HEK293 (cell line): ENCODE measurements at regions not wholly inside any gene's neighbourhood (a gene's known extent, or its start where the extent isn't known, plus 50 kb on each side); places are given as distances from the start of the nearest gene placed in this dataset.

Source experiments
- CTCF ChIA-PET: fragments of 350-600 bp; formaldehyde crosslinking; extraction: SDS; loops from one replicate; lab custom pipeline; 2021; ENCODE audit warnings: antibody characterized with exemption; lab: Yijun Ruan, JAX
- POLR2A ChIA-PET: fragments of 300-600 bp; formaldehyde crosslinking; extraction: SDS; loops from one replicate; lab custom pipeline; 2020; ENCODE audit warnings: antibody characterized with exemption, inconsistent platforms; lab: Yijun Ruan, JAX
- H3K27ac ChIP-seq: fragments of 200-500 bp; sonication (Bioruptor generic); 2 replicates; pipeline ENCODE4 v1.5.1; 2014; ENCODE audit warnings: low read depth, low read length, control low read depth, inconsistent platforms; ENCODE audit errors: extremely low read depth
- H3K36me3 ChIP-seq, 2 experiments: fragments of 200-500 bp in 1 of 2; sonication (Bioruptor generic) in 1 of 2; 1 replicate in 1 of 2; 2 replicates in 1 of 2; pipeline ENCODE4 v1.5.1; 2014 to 2017; ENCODE audit warnings: inconsistent platforms in 2 of 2, low read length in 2 of 2; ENCODE audit not compliant: control insufficient read depth in 2 of 2, insufficient read depth in 1 of 2
- H3K4me1 ChIP-seq: fragments of 200-500 bp; sonication (Bioruptor generic); 2 replicates; pipeline ENCODE4 v1.5.1; 2014; ENCODE audit warnings: mild to moderate bottlenecking, low read length, inconsistent platforms; ENCODE audit not compliant: control insufficient read depth, insufficient read depth
- H3K4me3 ChIP-seq: 2 replicates; pipeline ENCODE4 v1.5.1; 2011; ENCODE audit warnings: low read depth, mild to moderate bottlenecking, control low read depth, low read length, moderate library complexity
- H3K9me3 ChIP-seq: fragments of 200-500 bp; sonication (Bioruptor generic); 2 replicates; pipeline ENCODE4 v1.5.1; 2014; ENCODE audit warnings: low read depth, low read length, inconsistent platforms; ENCODE audit not compliant: control insufficient read depth, insufficient read depth
- AEBP2 ChIP-seq: fragments of 450-650 bp; formaldehyde crosslinking; IDR thresholded peaks from 2 replicates; pipeline ENCODE4 v1.5.1; 2016; ENCODE audit warnings: missing biosample characterization, missing genetic modification characterization, borderline replicate concordance
- GLIS1 ChIP-seq: fragments of 450-650 bp; formaldehyde crosslinking; IDR thresholded peaks from 2 replicates; pipeline ENCODE4 v1.5.1; 2016; ENCODE audit warnings: missing biosample characterization, missing genetic modification characterization
- KLF7 ChIP-seq: fragments of 450-650 bp; formaldehyde crosslinking; IDR thresholded peaks from 2 replicates; pipeline ENCODE4 v1.5.1; 2016; ENCODE audit warnings: missing biosample characterization, missing genetic modification characterization, borderline replicate concordance
- KLF8 ChIP-seq: fragments of 450-650 bp; formaldehyde crosslinking; IDR thresholded peaks from 2 replicates; pipeline ENCODE4 v1.5.1; 2016; ENCODE audit warnings: missing biosample characterization, missing genetic modification characterization
- OSR2 ChIP-seq: fragments of 450-650 bp; formaldehyde crosslinking; IDR thresholded peaks from 2 replicates; pipeline ENCODE4 v1.5.1; 2016; ENCODE audit warnings: missing biosample characterization, missing genetic modification characterization
- PBX3 ChIP-seq: sonication (generic); formaldehyde crosslinking; IDR thresholded peaks from 2 replicates; pipeline ENCODE4 v1.8.1; 2022; ENCODE audit warnings: mild to moderate bottlenecking, moderate library complexity, missing genetic modification reagents
- RBAK ChIP-seq: fragments of 450-650 bp; formaldehyde crosslinking; IDR thresholded peaks from 2 replicates; pipeline ENCODE4 v1.5.1; 2016; ENCODE audit warnings: missing biosample characterization, missing genetic modification characterization
- SALL2 ChIP-seq: fragments of 450-650 bp; formaldehyde crosslinking; IDR thresholded peaks from 2 replicates; pipeline ENCODE4 v1.5.0; 2017; ENCODE audit warnings: missing biosample characterization, mild to moderate bottlenecking, missing genetic modification characterization, borderline replicate concordance
- SCRT2 ChIP-seq: fragments of 450-650 bp; formaldehyde crosslinking; IDR thresholded peaks from 2 replicates; pipeline ENCODE4 v1.5.1; 2016; ENCODE audit warnings: missing biosample characterization, missing genetic modification characterization
- YY1 ChIP-seq: fragments of 450-650 bp; formaldehyde crosslinking; IDR thresholded peaks from 2 replicates; pipeline ENCODE4 v1.5.1; 2018; ENCODE audit warnings: missing biosample characterization, missing genetic modification characterization
- ZBTB20 ChIP-seq: fragments of 450-650 bp; formaldehyde crosslinking; IDR thresholded peaks from 2 replicates; pipeline ENCODE4 v1.5.1; 2016; ENCODE audit warnings: missing biosample characterization, missing genetic modification characterization
- ZBTB7A ChIP-seq: fragments of 450-650 bp; formaldehyde crosslinking; IDR thresholded peaks from 2 replicates; pipeline ENCODE4 v1.5.1; 2016; ENCODE audit warnings: low read depth, missing biosample characterization, missing genetic modification characterization
- ZNF112 ChIP-seq: fragments of 450-650 bp; formaldehyde crosslinking; IDR thresholded peaks from 2 replicates; pipeline ENCODE4 v1.5.0; 2017; ENCODE audit warnings: missing biosample characterization, missing genetic modification characterization
- ZNF133 ChIP-seq: fragments of 450-650 bp; formaldehyde crosslinking; IDR thresholded peaks from 2 replicates; pipeline ENCODE4 v1.5.1; 2016; ENCODE audit warnings: missing biosample characterization, missing genetic modification characterization
- ZNF138 ChIP-seq: fragments of 450-650 bp; formaldehyde crosslinking; IDR thresholded peaks from 2 replicates; pipeline ENCODE4 v1.5.1; 2016; ENCODE audit warnings: missing biosample characterization, missing genetic modification characterization, borderline replicate concordance
- ZNF157 ChIP-seq: fragments of 450-650 bp; formaldehyde crosslinking; IDR thresholded peaks from 2 replicates; pipeline ENCODE4 v1.5.1; 2016; ENCODE audit warnings: missing biosample characterization, missing genetic modification characterization
- ZNF211 ChIP-seq: fragments of 450-650 bp; formaldehyde crosslinking; IDR thresholded peaks from 2 replicates; pipeline ENCODE4 v1.5.1; 2016; ENCODE audit warnings: low read depth, missing biosample characterization, missing genetic modification characterization
- ZNF366 ChIP-seq: fragments of 450-650 bp; formaldehyde crosslinking; conservative IDR thresholded peaks from 2 replicates; pipeline ENCODE4 v1.5.1; 2016; ENCODE audit warnings: missing biosample characterization, missing genetic modification characterization
- ZNF404 ChIP-seq: fragments of 450-650 bp; formaldehyde crosslinking; IDR thresholded peaks from 2 replicates; pipeline ENCODE4 v1.5.1; 2017; ENCODE audit warnings: missing biosample characterization, missing genetic modification characterization
- ZNF426 ChIP-seq: fragments of 450-650 bp; formaldehyde crosslinking; IDR thresholded peaks from 2 replicates; pipeline ENCODE4 v1.5.1; 2017; ENCODE audit warnings: missing biosample characterization, missing genetic modification characterization, mild to moderate bottlenecking, inconsistent platforms, moderate library complexity
- ZNF433 ChIP-seq: fragments of 450-650 bp; formaldehyde crosslinking; IDR thresholded peaks from 2 replicates; pipeline ENCODE4 v1.5.1; 2016; ENCODE audit warnings: missing biosample characterization, missing genetic modification characterization, low read depth
- ZNF621 ChIP-seq: fragments of 450-650 bp; formaldehyde crosslinking; IDR thresholded peaks from 2 replicates; pipeline ENCODE4 v1.5.1; 2017; ENCODE audit warnings: missing biosample characterization, missing genetic modification characterization
- ZNF624 ChIP-seq: fragments of 450-650 bp; formaldehyde crosslinking; IDR thresholded peaks from 2 replicates; pipeline ENCODE4 v1.5.1; 2017; ENCODE audit warnings: missing biosample characterization, missing genetic modification characterization
- ZNF664 ChIP-seq: fragments of 450-650 bp; formaldehyde crosslinking; IDR thresholded peaks from 2 replicates; pipeline ENCODE4 v1.5.1; 2016; ENCODE audit warnings: missing biosample characterization, missing genetic modification characterization
- ZSCAN4 ChIP-seq: fragments of 450-650 bp; formaldehyde crosslinking; IDR thresholded peaks from 2 replicates; pipeline ENCODE4 v1.5.1; 2017; ENCODE audit warnings: missing biosample characterization, missing genetic modification characterization
- TF ChIP-seq, protein P1 (sequence below): fragments of 450-650 bp; formaldehyde crosslinking; IDR thresholded peaks from 2 replicates; pipeline ENCODE4 v1.5.1; 2017; ENCODE audit warnings: missing biosample characterization, missing genetic modification characterization
- TF ChIP-seq, protein P2 (sequence below): fragments of 450-650 bp; formaldehyde crosslinking; IDR thresholded peaks from 2 replicates; pipeline ENCODE4 v1.5.1; 2016; ENCODE audit warnings: missing biosample characterization, missing genetic modification characterization

- ChIA-PET CTCF (interaction anchor here (0.6 to 0.9 kb wide), 2 partner anchors 20 to 256 kb away, joined by 3 to 4 read pairs; no protein-coding TSS in a partner anchor), POLR2A (no interaction called here)
- no peaks in the 10 kb centered on the region for H3K36me3 ChIP-seq
- no peak overlapping the region for H3K4me3 ChIP-seq
- no peak overlapping the region for H3K27ac ChIP-seq
- H3K4me1 ChIP-seq = no peaks in the 10 kb centered on the region
- H3K9me3 ChIP-seq = no peaks in the 10 kb centered on the region
- TF ChIP-seq ZNF621 (tag by site-specific recombination) (no peak), ZNF112 (tag by site-specific recombination) (no peak), YY1 (tag by site-specific recombination) (no peak), GLIS1 (tag by site-specific recombination) (no peak), ZNF138 (tag by site-specific recombination) (no peak)
- TF ChIP-seq, protein P1, sequence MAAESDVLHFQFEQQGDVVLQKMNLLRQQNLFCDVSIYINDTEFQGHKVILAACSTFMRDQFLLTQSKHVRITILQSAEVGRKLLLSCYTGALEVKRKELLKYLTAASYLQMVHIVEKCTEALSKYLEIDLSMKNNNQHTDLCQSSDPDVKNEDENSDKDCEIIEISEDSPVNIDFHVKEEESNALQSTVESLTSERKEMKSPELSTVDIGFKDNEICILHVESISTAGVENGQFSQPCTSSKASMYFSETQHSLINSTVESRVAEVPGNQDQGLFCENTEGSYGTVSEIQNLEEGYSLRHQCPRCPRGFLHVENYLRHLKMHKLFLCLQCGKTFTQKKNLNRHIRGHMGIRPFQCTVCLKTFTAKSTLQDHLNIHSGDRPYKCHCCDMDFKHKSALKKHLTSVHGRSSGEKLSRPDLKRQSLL (tag by site-specific recombination) = no peak
Measured at GRCh38 chr2:167862782-167863181, 384.6 kb downstream of the STK39 start.

DNA sequence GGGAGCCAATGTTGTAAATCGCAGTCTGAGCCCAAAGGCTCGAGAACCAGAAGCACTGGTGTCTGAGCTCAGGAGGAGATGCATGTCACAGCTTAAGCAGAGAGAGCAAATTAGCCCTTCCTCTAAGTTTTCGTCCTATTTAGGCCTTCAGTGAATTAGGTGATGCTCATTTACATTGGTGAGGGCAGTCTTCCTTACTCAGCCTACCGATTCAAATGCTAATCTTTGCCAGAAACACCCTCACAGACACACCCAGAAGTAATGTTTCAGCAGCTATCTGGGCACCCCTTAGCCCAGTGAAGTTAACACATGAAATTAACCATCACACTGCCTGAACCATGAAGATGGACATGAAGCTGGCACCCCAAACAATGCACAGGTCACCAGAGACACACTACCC, 385.1 kb downstream of the STK39 start:
- TF ChIP-seq ZNF157 (tag by site-specific recombination) (no peak), ZSCAN4 (no peak), ZNF433 (tag by site-specific recombination) (no peak), ZBTB20 (tag by site-specific recombination) (no peak), ZNF664 (tag by site-specific recombination) (no peak), PBX3 (no peak), RBAK (tag by site-specific recombination) (no peak), ZBTB7A (tag by site-specific recombination) (no peak), ZNF624 (tag by site-specific recombination) (no peak), KLF7 (tag by site-specific recombination) (no peak), OSR2 (tag by site-specific recombination) (no peak)
- no peak overlapping the region for H3K27ac ChIP-seq
- no peaks in the 10 kb centered on the region for H3K36me3 ChIP-seq
- POLR2A ChIA-PET = no interaction called here
- no peak overlapping the region for H3K4me3 ChIP-seq
- H3K4me1 ChIP-seq = no peaks in the 10 kb centered on the region
- H3K9me3 ChIP-seq = no peaks in the 10 kb centered on the region
- CTCF ChIA-PET = interaction anchor here (0.6 to 0.9 kb wide), 2 partner anchors 93 to 256 kb away, joined by 3 to 4 read pairs; no protein-coding TSS in a partner anchor

DNA sequence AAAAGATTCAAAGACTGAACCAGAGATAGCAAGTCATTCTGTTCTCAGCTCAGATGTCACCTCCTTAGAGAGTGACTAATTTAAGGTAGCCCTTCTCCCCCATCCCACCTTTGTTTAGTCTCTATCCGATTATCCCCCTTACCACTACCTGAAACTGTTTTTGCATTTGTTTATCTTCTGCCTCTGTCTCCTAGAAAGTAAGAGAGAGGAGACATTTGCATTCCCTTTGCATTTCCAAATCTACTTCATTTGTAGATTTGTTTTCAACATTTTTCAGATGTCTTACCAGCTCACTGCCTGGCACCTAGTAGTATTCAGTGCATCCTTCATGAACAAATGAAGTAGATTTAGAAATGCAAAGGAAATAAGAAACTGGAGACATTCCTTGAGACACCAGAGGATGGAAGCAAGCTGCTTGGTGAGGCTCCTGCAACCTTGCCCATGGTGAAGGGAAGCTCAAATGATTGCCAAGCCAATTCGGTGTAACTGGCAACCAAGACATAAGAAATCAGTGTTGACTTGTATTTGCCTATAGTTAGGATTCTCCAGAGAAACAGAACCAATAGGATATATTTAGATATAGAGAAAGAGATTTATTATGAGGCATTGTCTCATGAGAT, 385.7 kb downstream of the STK39 start:
- no peaks in the 10 kb centered on the region for H3K36me3 ChIP-seq
- H3K27ac ChIP-seq = no peak overlapping the region
- no peak overlapping the region for H3K4me3 ChIP-seq
- POLR2A ChIA-PET = no interaction called here
- no peaks in the 10 kb centered on the region for H3K4me1 ChIP-seq
- CTCF ChIA-PET = interaction anchor here (0.6 to 0.9 kb wide), 2 partner anchors 93 to 257 kb away, joined by 3 to 4 read pairs; no protein-coding TSS in a partner anchor
- no peaks in the 10 kb centered on the region for H3K9me3 ChIP-seq
- TF ChIP-seq ZNF366 (tag by site-specific recombination) = no peak
- no peak for TF ChIP-seq KLF8 (tag by site-specific recombination)
- TF ChIP-seq SALL2 = no peak
- no peak for TF ChIP-seq ZNF211 (tag by site-specific recombination)
- TF ChIP-seq, protein P2, sequence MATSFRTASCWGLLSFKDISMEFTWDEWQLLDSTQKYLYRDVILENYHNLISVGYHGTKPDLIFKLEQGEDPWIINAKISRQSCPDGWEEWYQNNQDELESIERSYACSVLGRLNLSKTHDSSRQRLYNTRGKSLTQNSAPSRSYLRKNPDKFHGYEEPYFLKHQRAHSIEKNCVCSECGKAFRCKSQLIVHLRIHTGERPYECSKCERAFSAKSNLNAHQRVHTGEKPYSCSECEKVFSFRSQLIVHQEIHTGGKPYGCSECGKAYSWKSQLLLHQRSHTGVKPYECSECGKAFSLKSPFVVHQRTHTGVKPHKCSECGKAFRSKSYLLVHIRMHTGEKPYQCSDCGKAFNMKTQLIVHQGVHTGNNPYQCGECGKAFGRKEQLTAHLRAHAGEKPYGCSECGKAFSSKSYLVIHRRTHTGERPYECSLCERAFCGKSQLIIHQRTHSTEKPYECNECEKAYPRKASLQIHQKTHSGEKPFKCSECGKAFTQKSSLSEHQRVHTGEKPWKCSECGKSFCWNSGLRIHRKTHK (tag by site-specific recombination) = no peak
- no peak for TF ChIP-seq YY1 (tag by site-specific recombination)
- no peak for TF ChIP-seq ZNF426 (tag by site-specific recombination)
- no peak for TF ChIP-seq AEBP2
- TF ChIP-seq SCRT2 (tag by site-specific recombination) = no peak
- TF ChIP-seq ZNF404 (tag by site-specific recombination) = no peak
- no peak for TF ChIP-seq ZNF133 (tag by site-specific recombination)
